Epithelial cell of esophagus (primary cell): ENCODE measurements at regions not wholly inside any gene's neighbourhood (a gene's known extent, or its start where the extent isn't known, plus 50 kb on each side); places are given as distances from the start of the nearest gene placed in this dataset.
"Not testable (repeated sequence)": the region's sequence is repeated elsewhere in the genome, so short reads cannot be mapped to it uniquely, and the experiment has no call there.

ENCODE experiments used
- DNase-seq: peaks from one replicate; pipeline ENCODE4 v3.0.0; 2010; ENCODE audit warnings: low read depth
- H3K4me3 ChIP-seq: 2 replicates; pipeline ENCODE4 v1.5.1; 2011; ENCODE audit warnings: mild to moderate bottlenecking, low read length, control low read depth
- TF ChIP-seq, protein P1 (sequence below): IDR thresholded peaks from 2 replicates; pipeline ENCODE4 v1.5.1; 2011; ENCODE audit warnings: low read depth, mild to moderate bottlenecking, low read length, control low read depth, inconsistent platforms; ENCODE audit not compliant: insufficient read depth; ENCODE audit errors: missing control alignments

DNA sequence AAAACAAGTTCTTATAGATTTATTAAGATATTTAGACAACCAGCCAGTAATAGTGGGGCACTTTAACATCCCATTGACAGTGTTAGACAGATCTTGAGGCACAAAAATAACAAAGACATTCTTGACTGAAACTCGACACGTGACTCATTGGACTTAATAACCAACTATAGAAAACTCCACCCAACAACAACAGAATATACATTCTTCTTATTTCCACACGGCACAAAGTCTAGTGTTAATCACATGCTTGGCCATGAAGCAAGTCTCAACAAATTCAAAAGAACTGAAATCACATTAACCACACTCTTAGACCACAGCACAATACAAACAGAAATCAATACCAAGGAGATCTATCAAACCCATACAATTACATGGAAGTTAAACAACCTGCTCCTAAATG, 138.1 kb downstream of the ARL5B start:
- TF ChIP-seq, protein P1, sequence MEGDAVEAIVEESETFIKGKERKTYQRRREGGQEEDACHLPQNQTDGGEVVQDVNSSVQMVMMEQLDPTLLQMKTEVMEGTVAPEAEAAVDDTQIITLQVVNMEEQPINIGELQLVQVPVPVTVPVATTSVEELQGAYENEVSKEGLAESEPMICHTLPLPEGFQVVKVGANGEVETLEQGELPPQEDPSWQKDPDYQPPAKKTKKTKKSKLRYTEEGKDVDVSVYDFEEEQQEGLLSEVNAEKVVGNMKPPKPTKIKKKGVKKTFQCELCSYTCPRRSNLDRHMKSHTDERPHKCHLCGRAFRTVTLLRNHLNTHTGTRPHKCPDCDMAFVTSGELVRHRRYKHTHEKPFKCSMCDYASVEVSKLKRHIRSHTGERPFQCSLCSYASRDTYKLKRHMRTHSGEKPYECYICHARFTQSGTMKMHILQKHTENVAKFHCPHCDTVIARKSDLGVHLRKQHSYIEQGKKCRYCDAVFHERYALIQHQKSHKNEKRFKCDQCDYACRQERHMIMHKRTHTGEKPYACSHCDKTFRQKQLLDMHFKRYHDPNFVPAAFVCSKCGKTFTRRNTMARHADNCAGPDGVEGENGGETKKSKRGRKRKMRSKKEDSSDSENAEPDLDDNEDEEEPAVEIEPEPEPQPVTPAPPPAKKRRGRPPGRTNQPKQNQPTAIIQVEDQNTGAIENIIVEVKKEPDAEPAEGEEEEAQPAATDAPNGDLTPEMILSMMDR: no peak
- H3K4me3 ChIP-seq: no peak overlapping the region
- DNase-seq: peak; percentile 56

DNA sequence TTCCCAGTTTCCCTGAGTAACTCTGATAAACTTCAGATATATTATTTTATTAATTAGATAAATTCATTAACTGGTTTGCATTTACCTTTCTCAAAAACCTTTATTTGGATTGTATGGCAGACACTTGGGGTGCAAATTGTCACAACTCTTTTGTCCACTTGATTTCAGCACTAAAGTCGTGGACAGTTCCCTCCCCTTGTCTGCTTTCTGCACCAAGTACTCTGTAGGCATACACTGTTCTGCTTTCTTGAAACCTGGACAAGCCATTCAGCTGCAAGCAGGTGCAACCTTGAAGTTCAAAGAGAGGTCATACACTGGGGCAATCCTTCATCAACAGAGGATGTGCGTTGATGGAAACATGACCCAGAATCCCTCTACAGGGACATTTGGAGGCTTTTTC, 162.9 kb downstream of the ARL5B start:
- TF ChIP-seq, protein P1: no peak
- DNase-seq: peak; percentile 41
- H3K4me3 ChIP-seq: no peak overlapping the region

DNA sequence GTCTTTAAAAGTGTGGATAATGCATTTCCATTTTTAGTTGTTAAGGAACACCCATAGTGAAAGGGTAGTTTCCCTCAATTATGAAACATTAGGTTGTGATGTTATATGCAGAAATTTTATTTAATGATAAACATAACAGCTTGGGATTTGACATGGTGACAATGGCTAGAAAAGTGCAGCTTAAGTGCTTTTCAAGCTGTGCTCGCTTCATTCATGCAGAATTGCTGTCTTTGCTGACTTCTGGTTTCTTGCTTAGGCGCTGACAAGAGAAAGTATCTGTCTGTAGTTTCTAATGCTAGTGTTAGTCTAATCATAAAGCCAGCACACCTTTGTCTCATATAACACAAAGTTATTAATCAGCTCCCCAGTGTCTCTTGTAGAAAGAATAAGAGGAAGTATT, 170.0 kb downstream of the ARL5B start:
- DNase-seq: no peak
- no peak overlapping the region for H3K4me3 ChIP-seq
- TF ChIP-seq, protein P1: no peak

DNA sequence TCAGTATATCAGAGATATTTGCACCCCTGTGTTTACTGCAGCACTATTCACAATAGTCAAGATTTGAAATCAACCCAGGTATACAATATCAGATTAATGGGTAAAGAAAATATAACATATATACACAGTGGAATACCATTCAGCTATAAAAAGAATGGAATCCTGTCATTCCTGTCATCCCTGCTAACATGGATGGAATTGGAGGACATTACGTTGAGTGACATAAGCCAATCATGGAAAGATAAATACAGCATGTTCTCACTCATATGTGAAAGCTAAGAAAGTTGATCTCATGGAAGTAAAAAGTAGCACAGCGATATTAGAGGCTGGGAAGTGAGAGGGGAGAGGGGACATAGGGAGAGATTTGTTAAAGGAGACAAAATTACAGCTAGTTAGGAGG, 171.0 kb downstream of the ARL5B start:
- TF ChIP-seq, protein P1: no peak
- DNase-seq: no peak
- H3K4me3 ChIP-seq: no peak overlapping the region

DNA sequence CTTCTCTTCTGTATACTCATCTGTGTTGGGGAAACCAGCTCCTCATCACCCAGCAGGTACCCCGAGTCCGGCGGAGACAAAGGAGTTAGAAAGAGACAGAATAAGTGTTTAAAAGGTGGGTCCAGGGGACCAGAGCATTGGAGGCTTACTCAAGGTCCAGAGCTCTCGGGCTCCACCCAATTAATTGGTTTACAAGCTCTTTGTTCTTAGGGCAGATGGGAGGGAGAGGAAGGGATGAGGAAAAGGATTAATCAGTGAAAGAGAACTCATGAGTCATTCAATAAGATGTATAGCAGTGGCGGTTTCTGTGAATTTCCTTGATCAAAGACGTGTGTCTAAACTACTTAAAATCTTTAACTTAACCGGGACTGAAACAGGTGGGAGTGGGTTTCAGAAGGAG, 192.0 kb upstream of the MALRD1 start:
- not testable (repeated sequence) for DNase-seq

DNA sequence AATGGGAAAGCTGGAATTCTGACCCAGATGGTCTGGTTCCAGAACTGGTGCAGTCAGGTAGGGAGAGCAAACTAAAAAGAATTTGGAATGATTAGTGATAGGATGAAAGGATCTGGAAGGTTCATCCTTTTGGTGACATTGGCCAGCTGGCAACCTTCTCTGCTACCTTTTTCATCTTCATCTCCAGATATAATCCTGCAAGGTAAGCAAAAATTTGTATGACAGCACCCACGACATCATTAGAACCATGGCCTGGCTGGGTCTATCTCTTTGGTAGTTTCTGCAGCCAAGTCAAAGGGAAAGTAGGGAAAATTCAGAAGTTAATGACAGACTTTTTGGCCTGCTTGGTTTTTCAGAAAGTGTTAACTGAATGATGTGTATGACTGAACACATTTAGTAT, 188.9 kb upstream of the MALRD1 start:
- H3K4me3 ChIP-seq: no peak overlapping the region

More for the DNA sequence above, 192.0 kb upstream of the MALRD1 start:
- H3K4me3 ChIP-seq: not testable (repeated sequence)

DNA sequence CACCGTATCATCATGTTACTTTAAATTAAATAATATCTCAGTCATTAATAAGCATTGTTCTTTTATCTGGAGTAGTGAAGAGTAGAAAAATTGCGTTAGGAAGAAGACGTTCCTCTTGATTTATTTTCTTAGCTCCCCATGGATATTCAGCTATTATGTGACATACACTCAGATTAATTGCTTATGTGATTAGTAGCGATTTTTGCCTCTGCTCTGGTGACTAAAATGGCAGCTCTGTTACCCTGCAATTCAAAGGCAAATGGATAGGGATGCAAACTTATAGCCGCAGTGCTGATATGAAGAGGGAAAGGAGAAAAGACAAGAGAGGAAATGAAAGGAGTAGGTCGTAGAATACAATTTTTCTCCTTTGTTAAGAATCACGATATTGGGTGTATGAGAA, 188.4 kb upstream of the MALRD1 start:
- no peak overlapping the region for H3K4me3 ChIP-seq
- no peak for DNase-seq
- TF ChIP-seq, protein P1: no peak

More for the DNA sequence above, 188.9 kb upstream of the MALRD1 start:
- TF ChIP-seq, protein P1: no peak
- DNase-seq: no peak

DNA sequence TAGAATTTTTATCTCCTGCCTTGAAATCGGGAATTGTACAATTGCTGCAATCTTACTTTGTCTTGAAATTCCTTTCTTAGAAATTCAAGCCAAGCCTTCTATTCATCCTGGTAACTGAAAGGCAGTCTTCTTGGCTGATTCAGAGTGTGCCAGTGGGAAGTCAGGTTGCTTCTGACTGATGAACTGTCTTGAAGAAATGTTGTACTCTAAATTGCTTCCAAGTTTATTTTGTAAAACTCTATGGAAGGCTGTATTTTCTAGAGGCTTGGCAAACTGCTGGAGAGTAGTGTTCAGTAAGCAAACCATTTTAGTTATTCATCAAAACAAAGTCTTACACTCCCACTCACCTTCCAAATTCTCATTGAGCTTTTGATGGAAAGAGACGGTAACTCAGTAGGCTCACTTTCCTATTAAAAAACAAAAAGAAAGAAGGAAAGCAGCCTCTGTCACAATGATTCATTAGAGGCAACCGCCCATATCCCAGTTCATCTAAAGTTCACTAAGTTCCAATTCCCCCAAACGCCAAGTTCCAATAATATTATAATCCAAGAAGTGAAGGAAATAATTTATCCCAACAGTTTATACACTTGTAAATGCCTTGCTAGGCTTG, 187.9 kb upstream of the MALRD1 start:
- TF ChIP-seq, protein P1: no peak
- no peak overlapping the region for H3K4me3 ChIP-seq
- DNase-seq: no peak
